ENCODE measurements at regions not wholly inside any gene's neighbourhood (a gene's known extent, or its start where the extent isn't known, plus 50 kb on each side); places are given as distances from the start of the nearest gene placed in this dataset.

GRCh38 chr12:71046215-71046614, 111.6 kb downstream of the TSPAN8 start:
- intact Hi-C loops (cut with micrococcal nuclease; ENCODE audit: unreplicated experiment) (no loop called here), in situ Hi-C loops (cut with HindIII; ENCODE audit: extremely low pct_ligation_motif_present, low pct_unique_long_range_greater_than_20kb) (no loop called here)
- Histone ChIP-seq H3K27me3 (ENCODE audit: control insufficient read depth in 1 of 2, insufficient read depth in 2 of 2, low read length in 2 of 2) (no peaks in the 10 kb centered on the region; a peak in 1 of 5 replicates), H3K79me2 (ENCODE audit: insufficient read depth, low read length) (no peaks in the 10 kb centered on the region), H4K20me1 (ENCODE audit: insufficient read depth, low read length) (no peaks in the 10 kb centered on the region), H3K9me3 (ENCODE audit: low read length) (no peaks in the 10 kb centered on the region), H3K4me2 (ENCODE audit: low read depth, low read length) (no peak overlapping the region), H2AFZ (ENCODE audit: low read length) (no peak overlapping the region), H3K27ac (ENCODE audit: extremely low read length, insufficient read depth, low read length) (no peak overlapping the region), H3K36me3 (replicated peaks in 1 of 2; ENCODE audit: control insufficient read depth in 1 of 2, insufficient read depth in 2 of 2, low read length in 2 of 2) (no peaks in the 10 kb centered on the region), H3K4me1 (ENCODE audit: insufficient read depth, low read length) (no peaks in the 10 kb centered on the region), H3K9ac (ENCODE audit: insufficient read depth, low read depth, low read length) (no peak overlapping the region), H3K4me3 (replicated peaks in 1 of 3; ENCODE audit: insufficient read depth in 1 of 3, low read depth in 2 of 3, low read length in 3 of 3) (no peak overlapping the region)
- FAIRE-seq, result no peak
- no peak for ATAC-seq
- POLR2A ChIA-PET, result no interaction called here
- CTCF ChIA-PET (ENCODE audit: low intra/inter-chr PET ratio, low total read pairs), result no interaction called here
- no peak for TF ChIP-seq PITX1 (CRISPR knock-in tag; IDR thresholded peaks at IDR 0.05)
- TF ChIP-seq XBP1 (CRISPR knock-in tag; IDR thresholded peaks at IDR 0.05), result no peak
- no peak for TF ChIP-seq ZFYVE20 (CRISPR knock-in tag; IDR thresholded peaks at IDR 0.05; ENCODE audit: borderline replicate concordance, low read depth)
- no peak for TF ChIP-seq CCDC6 (CRISPR knock-in tag; IDR thresholded peaks at IDR 0.05)
- no peak for TF ChIP-seq ZNF335 (CRISPR knock-in tag; IDR thresholded peaks at IDR 0.05)
- DNase-seq (ENCODE audit: low spot score), result no peak
- no TSS peak for BruUV-seq (replicated peaks)

GRCh38 chr12:71045781-71046180, 112.0 kb downstream of the TSPAN8 start:
- in situ Hi-C loops (cut with HindIII; ENCODE audit: extremely low pct_ligation_motif_present, low pct_unique_long_range_greater_than_20kb), result no loop called here
- no peak overlapping the region for H3K9ac ChIP-seq (ENCODE audit: insufficient read depth, low read depth, low read length)
- no peak overlapping the region for H3K4me3 ChIP-seq (replicated peaks in 1 of 3; ENCODE audit: insufficient read depth in 1 of 3, low read depth in 2 of 3, low read length in 3 of 3)
- TF ChIP-seq ZBED4 (CRISPR knock-in tag; IDR thresholded peaks at IDR 0.05; ENCODE audit: borderline replicate concordance) (no peak), ZNF251 (CRISPR knock-in tag; IDR thresholded peaks at IDR 0.05) (no peak), ZNF207 (IDR thresholded peaks at IDR 0.05; ENCODE audit: borderline replicate concordance) (no peak), BHLHE40 (IDR thresholded peaks at IDR 0.05; ENCODE audit: low read length) (no peak)
- TF ChIP-seq, protein P1, sequence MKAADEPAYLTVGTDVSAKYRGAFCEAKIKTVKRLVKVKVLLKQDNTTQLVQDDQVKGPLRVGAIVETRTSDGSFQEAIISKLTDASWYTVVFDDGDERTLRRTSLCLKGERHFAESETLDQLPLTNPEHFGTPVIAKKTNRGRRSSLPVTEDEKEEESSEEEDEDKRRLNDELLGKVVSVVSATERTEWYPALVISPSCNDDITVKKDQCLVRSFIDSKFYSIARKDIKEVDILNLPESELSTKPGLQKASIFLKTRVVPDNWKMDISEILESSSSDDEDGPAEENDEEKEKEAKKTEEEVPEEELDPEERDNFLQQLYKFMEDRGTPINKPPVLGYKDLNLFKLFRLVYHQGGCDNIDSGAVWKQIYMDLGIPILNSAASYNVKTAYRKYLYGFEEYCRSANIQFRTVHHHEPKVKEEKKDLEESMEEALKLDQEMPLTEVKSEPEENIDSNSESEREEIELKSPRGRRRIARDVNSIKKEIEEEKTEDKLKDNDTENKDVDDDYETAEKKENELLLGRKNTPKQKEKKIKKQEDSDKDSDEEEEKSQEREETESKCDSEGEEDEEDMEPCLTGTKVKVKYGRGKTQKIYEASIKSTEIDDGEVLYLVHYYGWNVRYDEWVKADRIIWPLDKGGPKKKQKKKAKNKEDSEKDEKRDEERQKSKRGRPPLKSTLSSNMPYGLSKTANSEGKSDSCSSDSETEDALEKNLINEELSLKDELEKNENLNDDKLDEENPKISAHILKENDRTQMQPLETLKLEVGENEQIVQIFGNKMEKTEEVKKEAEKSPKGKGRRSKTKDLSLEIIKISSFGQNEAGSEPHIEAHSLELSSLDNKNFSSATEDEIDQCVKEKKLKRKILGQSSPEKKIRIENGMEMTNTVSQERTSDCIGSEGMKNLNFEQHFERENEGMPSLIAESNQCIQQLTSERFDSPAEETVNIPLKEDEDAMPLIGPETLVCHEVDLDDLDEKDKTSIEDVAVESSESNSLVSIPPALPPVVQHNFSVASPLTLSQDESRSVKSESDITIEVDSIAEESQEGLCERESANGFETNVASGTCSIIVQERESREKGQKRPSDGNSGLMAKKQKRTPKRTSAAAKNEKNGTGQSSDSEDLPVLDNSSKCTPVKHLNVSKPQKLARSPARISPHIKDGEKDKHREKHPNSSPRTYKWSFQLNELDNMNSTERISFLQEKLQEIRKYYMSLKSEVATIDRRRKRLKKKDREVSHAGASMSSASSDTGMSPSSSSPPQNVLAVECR (CRISPR knock-in tag; IDR thresholded peaks at IDR 0.05; ENCODE audit: borderline replicate concordance), result no peak

More at GRCh38 chr12:71045781-71046180, 112.0 kb downstream of the TSPAN8 start:
- ChIA-PET CTCF (ENCODE audit: low intra/inter-chr PET ratio, low total read pairs) (no interaction called here), POLR2A (no interaction called here)
- H3K27ac ChIP-seq (ENCODE audit: extremely low read length, insufficient read depth, low read length), result no peak overlapping the region
- ATAC-seq, result no peak
- no peak for FAIRE-seq
- H4K20me1 ChIP-seq (ENCODE audit: insufficient read depth, low read length), result no peaks in the 10 kb centered on the region
- WGBS (ENCODE audit: low lambda C conversion rate), result 0% methylated on average over 1 of the region's 1 CpG
- H3K36me3 ChIP-seq (replicated peaks in 1 of 2; ENCODE audit: control insufficient read depth in 1 of 2, insufficient read depth in 2 of 2, low read length in 2 of 2), result no peaks in the 10 kb centered on the region
- H3K27me3 ChIP-seq (ENCODE audit: control insufficient read depth in 1 of 2, insufficient read depth in 2 of 2, low read length in 2 of 2), result no peaks in the 10 kb centered on the region; a peak in 1 of 5 replicates
- no peaks in the 10 kb centered on the region for H3K4me1 ChIP-seq (ENCODE audit: insufficient read depth, low read length)
- H2AFZ ChIP-seq (ENCODE audit: low read length), result no peak overlapping the region
- no peak overlapping the region for H3K4me2 ChIP-seq (ENCODE audit: low read depth, low read length)
- no peaks in the 10 kb centered on the region for H3K9me3 ChIP-seq (ENCODE audit: low read length)
- DNase-seq (ENCODE audit: low spot score), result no peak
- intact Hi-C loops (cut with micrococcal nuclease; ENCODE audit: unreplicated experiment), result no loop called here
- H3K79me2 ChIP-seq (ENCODE audit: insufficient read depth, low read length), result no peaks in the 10 kb centered on the region
- no TSS peak for BruUV-seq (replicated peaks)
